NCI-H2081 treated with DMSO at 0.1 percent for 48 hours (cell line): ENCODE measurements at regions not wholly inside any gene's neighbourhood (a gene's known extent, or its start where the extent isn't known, plus 50 kb on each side); places are given as distances from the start of the nearest gene placed in this dataset.
A peak's percentile ranks its signal among the peaks of the same experiment; 100 is the strongest.

Source experiments
- DNase-seq: peaks from one replicate; lab custom pipeline; 2025; lab: John Stamatoyannopoulos, UW

DNA sequence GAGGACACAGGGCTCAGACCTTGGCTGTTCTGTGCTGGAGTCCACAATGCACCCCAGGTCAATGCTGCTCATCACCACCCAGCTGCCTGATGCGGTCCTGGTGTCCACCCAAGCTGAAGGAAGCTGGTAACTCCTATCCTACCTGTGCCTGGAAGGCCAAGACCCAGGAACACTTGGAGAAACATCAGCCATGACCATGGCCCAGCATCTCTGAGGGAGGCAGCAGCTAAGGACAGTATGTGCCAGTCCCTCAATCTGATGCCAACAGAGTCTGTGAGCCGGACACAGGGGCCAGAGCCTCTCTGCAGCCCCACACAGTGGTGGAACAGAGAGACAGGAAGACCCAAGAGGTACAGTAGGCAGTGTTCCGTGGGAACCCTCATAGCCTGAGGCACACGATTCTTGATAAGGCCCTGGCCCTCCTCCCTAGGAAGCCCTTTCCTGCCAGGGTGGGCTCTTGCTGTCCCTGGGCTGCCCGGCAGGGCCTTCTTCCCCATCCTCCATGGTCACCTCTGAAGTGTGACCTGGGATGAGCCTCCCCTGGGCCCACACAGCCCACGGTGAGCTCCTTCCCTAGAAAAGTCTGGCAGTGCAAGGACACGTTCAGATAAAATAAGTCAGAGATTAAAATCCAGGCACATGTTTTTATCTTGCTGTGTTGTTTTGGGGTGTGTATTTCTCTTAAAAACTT lies 170.7 kb downstream of the THBS2 start:
- no peak for DNase-seq

DNA sequence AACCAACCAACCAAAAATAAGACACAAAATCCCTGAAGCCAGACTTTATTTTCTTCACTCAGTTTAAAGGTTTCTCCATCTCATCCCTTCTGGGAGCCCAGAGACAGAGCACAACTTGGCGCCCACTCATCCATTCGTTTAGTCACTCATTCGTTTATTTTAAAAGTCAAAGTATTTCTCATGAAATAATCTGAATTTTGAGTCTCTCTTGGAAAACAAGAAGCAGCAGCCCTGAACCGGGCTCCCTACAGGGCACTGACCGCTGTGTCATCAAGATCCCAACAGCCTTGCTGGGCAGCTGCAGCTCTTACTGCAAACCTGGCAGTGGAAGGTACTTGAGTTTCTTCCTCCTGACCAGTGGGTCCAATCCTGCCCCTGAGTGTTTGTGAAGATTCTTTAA lies 171.6 kb downstream of the THBS2 start:
- no peak for DNase-seq

DNA sequence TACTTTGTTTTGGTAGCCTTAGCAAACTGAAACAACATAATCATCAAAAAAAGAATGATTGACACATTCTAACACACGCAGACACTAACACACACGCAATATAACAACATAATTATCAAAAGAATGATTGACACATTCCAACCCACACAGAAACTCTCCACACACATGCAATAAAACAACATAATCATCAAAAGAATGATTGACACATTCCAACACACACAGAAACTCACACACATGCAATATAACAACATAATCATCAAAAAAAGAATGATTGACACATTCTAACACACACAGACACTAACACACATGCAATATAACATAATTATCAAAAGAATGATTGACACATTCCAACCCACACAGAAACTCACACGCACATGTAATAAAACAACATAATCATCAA lies 172.4 kb downstream of the THBS2 start:
- DNase-seq, result no peak

DNA sequence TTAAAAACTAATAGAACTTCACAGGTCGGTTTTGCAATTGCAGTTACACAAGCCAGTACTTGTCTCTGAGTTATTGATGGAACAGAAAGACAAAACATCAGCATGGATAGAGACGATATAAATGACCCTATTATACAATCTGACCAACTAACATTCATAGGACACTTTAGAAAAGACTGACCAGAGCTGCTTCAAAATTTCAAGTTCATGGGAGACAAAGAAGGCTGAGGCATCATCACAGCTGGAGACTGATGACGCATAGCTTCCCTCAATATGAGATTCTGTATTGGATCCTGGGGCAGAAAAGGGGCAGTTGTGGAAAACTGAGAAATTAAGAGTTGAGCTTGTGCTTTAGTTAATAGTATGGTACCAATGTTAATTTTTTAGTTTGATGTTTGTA lies 174.0 kb downstream of the THBS2 start:
- DNase-seq, result no peak

DNA sequence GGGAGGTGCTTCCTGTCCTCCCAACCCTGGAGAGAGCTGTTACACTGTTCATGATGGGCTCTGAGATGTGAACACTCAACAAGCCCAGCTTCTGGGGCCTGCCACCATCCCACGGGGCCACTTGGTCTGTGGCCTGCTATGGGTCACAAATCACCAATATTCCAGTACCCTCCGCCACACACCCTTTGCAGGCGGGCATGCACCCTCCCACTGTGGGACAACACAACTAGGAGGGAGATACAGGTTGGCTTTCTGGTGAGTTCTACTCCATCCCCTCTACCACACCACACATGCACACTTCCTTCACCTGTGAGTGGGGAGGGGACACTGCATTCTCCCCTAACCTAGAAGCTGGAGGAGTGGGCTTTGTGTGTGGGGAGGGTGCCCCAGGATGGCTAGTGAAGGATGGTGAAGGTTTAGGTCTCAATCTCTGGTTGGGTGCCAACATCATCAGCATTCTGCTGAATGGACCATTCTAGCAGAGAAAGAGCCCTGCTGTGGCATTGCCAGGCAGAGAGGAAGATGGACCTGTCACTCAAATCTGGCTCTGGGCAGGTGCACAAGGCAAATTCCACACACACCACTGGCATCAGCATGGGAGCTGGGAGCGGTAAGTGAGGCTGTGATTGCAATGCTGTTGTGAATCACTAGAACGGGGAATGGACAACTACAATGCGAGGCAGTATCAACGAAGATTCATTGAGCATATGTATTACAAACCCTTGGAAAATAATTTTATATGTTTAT lies 175.1 kb downstream of the THBS2 start:
- DNase-seq, result no peak

DNA sequence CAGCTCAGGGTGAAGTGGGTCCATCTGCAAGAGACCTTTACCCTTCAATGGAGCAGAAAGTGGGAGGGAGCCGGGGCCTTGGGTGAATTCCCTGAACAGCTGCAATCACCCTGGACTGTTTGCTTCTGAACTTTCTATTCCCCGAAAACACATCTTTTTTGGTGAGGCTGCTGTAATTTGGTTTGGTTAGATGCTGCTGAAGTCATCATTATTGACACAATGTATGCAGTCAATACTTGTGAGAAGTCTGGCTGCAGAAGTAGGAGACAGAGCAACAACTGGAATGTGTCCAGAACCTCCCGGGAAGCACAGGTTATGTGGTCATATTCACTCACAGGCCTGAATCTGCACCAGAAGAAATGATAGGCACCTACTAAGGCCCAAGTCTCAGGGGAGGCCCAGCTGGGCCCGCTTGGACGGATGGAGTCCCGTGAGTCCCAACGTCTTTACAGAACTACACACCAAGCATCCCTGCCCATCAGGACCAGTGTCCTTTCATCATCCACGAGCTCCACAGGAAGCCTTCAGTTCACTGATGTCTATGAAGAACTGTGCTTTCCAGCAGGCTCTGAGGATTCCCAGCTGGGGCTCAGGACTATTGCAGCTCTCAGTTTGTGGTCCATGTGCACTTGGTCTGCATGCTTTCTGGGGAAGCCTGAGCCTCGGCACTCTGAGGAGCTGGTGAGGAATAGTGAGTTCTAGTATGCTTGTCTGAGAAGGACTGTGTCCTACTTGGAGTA lies 177.6 kb downstream of the THBS2 start:
- no peak for DNase-seq

DNA sequence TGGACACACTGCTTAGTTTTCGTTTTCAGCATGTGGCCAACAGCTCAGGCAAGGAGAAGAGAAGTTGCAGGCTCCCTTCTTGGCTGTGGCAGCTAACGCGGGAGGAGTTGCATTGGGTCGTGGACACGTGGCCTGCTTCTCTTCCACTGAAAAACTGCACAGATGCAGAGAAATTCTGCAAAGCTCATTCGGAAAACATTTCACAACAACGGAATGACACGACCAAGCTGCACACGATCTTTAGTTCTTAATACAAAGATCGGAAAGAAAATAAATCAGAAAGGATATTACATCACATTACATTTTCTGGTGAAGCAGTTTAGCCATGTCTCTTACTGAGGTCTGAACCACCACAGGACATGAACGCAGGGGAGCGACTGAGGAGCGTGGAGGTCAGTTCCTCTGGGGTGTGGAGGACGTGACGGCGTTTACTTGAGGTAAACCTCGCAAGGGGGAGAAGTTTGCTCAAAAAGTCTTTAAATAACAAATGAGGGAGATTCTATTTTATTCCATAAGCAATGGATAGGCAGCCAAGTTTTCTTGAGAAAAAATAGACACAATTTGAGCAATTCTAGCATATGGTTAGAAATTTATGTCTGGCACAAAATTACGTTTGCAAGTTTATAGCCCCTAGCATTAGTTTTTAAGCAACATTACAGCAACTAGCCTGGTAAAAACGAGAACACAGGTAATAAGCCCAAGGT lies 178.3 kb downstream of the THBS2 start:
- no peak for DNase-seq

DNA sequence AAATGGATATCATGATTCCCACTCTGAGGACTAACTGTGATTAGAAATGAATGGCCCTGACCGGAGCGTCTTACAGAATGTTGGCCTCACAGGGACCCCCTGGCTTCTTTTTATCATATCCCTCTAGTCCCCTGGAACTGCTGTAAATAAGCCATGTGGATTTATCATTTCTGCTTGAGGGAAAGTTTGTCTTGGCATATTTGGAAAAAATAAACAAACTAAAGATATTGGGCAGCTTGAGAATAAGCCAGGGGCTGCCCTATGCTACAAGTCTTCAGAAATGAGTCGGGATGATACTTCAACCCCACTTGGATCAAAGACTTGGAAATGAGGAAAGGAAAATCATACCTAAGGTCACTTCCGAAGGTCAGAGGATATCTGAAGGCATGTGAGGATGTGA lies 179.1 kb downstream of the THBS2 start:
- no peak for DNase-seq

DNA sequence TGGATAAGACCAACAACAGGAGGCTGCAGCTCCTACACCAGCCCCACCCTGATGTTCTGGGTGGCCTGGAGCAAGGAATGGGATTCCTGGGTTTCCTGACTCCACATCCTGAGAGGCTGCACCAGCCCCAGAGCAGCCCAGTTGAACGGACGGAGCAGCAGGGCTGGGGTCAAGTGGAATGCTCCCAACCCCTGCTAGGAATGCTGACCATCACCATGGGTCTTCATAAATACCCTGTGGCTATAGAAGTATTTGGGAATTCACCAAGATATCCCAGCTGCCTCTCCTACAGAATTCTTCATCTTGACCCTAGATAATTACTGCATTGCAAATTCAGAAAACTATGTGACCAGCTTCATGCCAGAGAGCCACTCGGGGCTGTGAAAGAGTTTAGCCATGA lies 180.3 kb downstream of the THBS2 start:
- DNase-seq, result no peak

DNA sequence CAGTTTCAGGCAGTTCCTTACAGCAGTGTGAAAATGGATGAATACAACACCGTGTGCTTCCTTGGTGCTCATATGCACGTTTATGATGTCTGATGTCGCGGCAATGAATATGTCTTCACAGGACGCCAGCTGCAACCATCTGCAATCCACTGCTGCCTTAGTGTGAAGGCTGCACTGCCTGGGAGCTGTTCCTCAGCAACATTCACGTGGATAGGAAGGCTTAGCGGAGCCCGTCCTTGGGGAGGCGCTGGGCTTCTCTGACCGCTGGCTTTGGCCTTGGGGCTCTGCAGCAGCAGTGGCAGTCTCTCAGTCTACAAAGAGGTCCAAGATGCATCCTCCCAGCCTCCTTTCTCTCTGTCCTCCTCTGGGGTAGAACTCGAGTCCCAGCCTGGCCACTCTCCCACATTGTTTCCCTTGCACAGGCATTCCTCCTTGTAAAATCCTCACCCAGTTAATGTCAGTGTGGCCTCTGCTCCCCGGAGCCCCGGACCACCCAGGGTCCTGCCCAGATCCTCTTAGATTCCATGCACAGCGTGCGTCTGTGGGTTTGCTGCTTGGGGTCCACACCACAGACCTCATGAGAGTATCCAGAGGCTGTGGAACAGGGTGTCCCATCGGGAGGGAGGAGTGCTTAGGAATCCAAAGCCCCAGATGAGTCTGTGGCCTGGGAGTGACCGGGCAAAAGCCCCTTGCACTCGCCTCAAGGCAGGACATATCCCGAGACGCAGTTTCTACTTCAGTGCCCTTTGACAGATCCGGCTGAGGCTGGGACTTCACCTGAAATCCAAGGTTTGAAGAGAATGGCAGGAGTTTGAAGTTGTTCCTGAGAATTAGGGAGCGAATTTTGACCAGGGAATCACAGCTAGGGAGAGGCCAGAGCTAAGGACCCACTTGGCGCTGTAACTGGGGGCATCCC lies 181.3 kb downstream of the THBS2 start:
- DNase-seq, result no peak

DNA sequence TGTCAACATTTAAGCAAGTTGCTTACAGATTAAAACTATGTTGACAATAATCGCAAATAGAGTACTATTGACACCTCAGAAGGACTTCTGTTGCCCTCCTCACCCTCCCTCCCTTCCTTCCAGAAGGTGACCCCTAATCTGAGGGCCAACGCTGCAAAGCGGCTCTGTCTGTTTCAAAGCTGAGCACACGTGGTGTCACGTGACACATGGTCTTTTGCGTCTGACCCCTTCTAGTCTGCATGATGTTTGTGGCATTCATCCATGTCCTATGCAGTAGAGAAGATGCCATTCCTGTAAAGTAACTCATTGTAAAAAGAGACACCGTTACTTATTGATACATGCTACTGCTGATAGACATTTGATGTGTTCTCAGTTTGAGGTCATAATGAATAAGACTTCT lies 182.3 kb downstream of the THBS2 start:
- DNase-seq, result no peak

DNA sequence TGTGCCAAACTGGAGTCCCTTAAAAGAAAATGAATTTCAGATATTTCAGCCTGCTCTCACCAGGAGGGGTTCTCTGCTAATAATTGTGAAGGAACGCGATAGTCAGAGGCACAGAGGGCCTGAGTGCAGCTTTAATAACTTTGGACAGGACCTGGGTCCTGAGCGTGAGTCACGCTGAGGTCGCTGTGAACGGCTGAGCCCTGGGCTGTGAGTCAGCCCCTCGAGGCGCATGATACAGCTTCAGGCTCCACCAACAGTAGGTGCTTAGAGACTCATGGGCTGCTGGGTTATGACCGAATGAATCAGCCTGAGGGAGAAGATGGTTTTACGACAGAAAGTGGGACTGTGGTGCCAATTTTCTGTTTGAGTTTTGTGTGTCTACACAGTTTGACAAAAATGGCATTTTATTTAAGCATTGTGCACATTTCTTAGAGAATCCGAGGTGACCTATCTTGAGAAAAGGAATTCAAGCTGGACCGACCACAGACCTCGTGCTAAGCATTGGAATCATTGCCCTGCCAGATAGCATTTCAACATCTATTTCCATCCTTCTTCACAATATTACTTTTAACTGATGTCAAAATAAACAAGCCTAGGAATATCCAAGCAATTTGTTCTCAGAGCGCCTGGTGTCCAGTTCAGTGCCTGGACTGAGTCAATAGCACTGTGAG lies 183.0 kb downstream of the THBS2 start:
- no peak for DNase-seq

DNA sequence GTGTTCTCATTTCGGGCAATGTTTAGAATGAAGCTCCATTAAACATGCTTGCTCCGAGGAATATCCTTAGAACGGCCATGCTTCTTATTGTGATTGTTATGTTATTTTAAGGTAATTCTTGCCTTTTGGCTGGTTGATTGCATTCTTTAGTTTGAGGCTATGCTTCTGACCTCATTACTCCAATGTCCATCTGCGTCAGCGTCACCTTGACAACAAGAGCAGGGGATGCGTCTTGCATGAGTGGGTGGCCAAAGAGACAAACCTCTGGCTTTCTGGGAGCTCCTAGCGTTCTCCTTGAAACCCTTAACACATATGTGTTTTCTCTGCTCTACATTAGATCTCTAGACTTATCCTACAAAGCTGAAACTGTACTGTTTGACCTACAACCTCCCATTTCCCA lies 184.3 kb downstream of the THBS2 start:
- no peak for DNase-seq

DNA sequence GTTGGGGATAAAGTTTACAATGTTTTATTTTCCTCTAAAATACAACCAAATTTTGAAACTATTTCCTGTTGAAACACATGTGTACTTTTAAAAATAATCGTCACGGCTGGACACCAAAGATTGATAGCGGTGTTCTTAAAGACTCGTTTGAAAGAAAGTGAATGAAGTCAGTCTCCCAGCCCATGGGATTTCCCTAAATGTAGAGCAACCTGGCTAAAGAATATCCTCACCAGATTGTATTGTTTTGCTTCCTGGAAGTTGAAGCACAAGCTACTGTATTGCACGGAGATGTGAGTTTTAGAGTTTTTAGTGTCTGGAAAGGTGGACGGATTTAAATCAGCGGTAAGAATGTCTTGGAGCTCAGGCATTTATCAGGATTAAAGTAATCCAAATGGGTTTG lies 189.5 kb downstream of the THBS2 start:
- DNase-seq, result no peak

DNA sequence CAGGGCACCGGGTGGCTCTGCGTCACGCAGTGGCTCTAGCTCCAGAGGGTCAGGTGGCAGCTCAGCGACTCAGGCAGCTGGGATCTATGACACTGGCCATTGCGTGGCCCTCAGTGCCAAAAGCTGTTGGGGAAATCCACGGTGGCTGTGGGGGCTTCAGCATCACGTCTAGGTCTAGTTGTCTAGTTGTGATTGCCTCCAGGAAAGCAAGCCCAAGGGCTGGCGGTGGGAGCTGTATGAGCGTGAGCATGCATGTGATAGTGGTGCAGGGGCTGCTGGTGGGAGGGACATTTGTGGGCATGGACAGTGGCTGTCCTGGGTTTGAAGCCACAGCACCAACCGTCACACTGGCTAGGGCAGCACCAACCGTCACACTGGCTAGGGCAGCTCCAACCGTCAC lies 191.4 kb downstream of the THBS2 start:
- no peak for DNase-seq

DNA sequence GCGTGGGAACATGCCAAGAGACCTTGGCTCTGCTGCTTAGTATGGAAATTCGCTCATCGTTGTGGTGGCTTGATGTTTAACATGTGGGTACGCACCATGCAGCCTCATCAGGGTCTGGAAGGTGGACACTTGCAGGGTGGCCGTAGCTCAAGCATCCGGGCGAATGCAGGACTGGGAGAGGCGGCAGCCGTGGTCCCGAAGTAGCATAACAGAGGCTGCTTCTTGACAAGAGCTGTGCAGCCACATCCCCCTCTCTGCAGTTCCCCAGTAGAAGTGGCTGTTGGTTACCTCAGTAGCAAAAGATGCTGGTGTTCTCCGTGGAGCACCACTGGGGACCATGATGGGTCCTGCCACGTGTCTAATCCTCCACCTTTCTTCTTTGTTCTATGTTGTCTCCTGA lies 195.0 kb downstream of the THBS2 start:
- DNase-seq, result no peak

DNA sequence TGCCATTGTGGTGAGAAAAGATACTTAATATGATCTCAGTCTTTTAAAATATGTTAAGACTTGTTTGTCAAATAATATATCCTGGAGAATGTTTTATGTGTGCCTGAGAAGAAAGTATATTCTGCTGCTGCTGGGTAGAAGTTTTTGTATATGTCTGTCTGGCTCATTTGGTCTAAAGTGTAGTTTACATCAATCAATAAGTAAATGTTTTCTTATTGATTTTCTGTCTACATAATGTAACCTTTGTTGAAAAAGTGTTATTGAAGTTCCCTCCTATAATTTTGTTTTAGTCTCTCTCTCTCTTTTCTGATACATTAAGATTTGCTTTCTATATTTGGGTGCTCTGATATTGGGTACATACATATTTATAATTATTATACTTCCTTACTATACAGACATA lies 201.2 kb downstream of the THBS2 start:
- DNase-seq, result no peak

DNA sequence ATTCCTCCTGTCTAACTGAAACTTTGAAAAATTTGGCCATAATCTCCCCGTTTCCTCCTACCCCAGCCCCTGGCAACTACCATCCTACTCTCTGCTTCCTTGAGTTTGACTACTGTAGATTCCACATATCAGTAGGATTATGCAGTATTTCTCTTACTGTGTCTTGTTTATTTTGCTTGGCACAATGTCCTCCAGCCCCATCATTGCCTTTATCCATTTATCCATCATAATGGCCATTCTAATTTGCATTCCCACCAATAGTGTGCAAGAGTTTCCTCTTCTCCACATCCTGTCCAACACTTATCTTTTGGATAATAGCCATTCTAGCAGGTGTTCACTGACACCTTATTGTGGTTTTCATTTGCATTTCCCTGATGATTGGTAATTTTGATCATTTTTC lies 202.3 kb downstream of the THBS2 start:
- DNase-seq, result peak; percentile 58

DNA sequence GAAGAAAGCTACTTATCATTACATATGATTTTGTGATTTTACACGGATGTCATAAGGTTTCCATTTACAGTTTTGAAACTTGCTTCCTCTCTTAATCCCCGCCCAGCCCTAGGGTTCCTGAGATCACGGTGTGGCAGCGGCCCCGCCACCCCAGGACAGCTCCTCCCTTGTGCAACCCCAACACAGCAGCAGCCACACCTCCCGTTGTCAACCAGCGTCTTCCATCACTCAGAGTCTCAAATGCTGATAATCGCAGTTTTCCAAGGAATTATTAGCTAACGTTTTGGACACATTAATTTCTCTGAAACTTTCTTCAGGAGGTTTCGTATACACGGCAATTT lies 204.8 kb downstream of the THBS2 start:
- DNase-seq, result no peak

DNA sequence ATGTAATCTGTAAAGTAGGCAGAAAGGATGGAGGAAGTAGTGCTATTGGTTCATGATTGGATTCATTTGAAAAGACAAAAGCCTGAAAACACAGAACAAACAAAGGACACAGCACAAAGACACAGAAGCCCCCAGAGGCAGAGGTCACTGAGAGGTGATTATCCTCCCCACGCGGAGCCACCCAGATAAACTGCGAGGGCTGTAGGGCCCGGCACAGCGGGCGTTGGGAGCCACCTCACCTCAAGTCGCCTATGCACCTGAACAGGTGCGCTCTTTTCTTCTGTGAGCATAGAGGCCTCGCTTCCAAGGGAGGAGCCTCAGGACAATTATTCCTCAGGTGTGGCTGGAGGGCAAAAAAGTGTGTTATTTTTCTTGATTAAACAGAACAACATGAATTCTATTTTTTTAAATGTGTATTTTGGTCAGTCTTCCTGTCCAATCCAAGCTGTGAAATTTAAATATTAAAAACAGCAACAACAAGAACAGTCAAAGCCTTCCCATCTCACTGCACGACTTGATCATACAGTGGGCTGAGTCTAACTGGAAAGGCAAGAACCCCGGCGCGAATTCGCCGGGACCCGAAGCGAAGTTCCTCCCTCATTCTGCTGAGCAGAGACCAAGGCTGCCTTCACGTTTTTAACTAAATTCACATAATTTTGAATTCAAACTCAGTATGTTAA lies 205.3 kb downstream of the THBS2 start:
- no peak for DNase-seq

DNA sequence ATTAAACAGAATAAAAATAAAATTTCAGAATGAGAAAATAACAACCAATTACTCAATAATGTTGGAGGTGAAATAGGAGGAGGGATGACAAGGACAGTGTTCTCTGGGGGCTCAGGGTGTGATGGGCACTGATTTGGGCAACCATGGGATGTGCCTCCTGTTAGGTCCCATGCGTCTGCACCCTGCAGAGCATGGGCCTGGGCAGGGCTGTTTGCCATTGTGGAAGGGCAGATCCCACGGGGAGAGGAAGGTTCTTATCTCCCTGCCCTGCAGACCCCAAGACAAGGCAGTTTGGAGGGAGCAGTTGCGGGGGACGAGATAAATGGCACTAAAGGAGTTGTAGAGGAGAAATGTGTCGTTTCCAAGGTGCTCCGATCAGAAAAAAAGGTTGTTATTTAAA lies 206.3 kb downstream of the THBS2 start:
- DNase-seq, result no peak
